Esophagus (tissue), 2 donors: ENCODE measurements at regions not wholly inside any gene's neighbourhood (a gene's known extent, or its start where the extent isn't known, plus 50 kb on each side); places are given as distances from the start of the nearest gene placed in this dataset.

Experiments used
- H3K27ac ChIP-seq, 2 donors: one replicate each; pipeline ENCODE4 v1.5.1; 2013; ENCODE audit warnings: low read depth in 2 of 2, mild to moderate bottlenecking in 2 of 2, inconsistent platforms in 1 of 2, low read length in 1 of 2, moderate library complexity in 1 of 2
- H3K27me3 ChIP-seq, 2 donors: one replicate each; pipeline ENCODE4 v1.6.1; 2013; ENCODE audit warnings: low read length in 2 of 2, control low read depth in 1 of 2, mild to moderate bottlenecking in 1 of 2; ENCODE audit not compliant: insufficient read depth in 2 of 2, control insufficient read depth in 1 of 2
- H3K36me3 ChIP-seq, 2 donors: one replicate each; pipeline ENCODE4 v1.6.1; 2013; ENCODE audit warnings: low read length in 1 of 2; ENCODE audit not compliant: control insufficient read depth in 2 of 2, insufficient read depth in 2 of 2
- H3K4me1 ChIP-seq, 2 donors: one replicate each; pipeline ENCODE4 v1.6.1; 2013; ENCODE audit warnings: low read length in 1 of 2; ENCODE audit not compliant: control insufficient read depth in 2 of 2, insufficient read depth in 2 of 2
- H3K4me3 ChIP-seq, 2 donors: one replicate each; pipeline ENCODE4 v1.5.1; 2013; ENCODE audit warnings: low read length in 2 of 2, mild to moderate bottlenecking in 2 of 2, low read depth in 1 of 2, moderate library complexity in 1 of 2
- H3K9me3 ChIP-seq, 2 donors: one replicate each; pipeline ENCODE4 v1.6.1; 2013; ENCODE audit warnings: mild to moderate bottlenecking in 2 of 2, low read depth in 1 of 2, low read length in 1 of 2, moderate library complexity in 1 of 2; ENCODE audit not compliant: control insufficient read depth in 2 of 2, insufficient read depth in 1 of 2
- WGBS, 2 donors: extraction: QIAGEN DNeasy Blood & Tissue Kit; methylation state at CpG; one replicate each; pipeline ENCODE4 v1.1.7; 2013; 5-methylcytosine and 5-hydroxymethylcytosine counted together
- donor health status: healthy with polysubstance abuse.
- donor health status: Bipolar disorder and iron deficiency.

- Histone ChIP-seq H3K27ac (no peak overlapping the region), H3K36me3 (no peaks in the 10 kb centered on the region), H3K9me3 (no peaks in the 10 kb centered on the region), H3K4me3 (no peak overlapping the region), H3K4me1 (no peaks in the 10 kb centered on the region), H3K27me3 (no peaks in the 10 kb centered on the region)
- WGBS, 2 donors: 24 to 28% methylated on average over 1 of the region's 1 CpG
Measured at GRCh38 chr12:82529101-82529500, 157.6 kb upstream of the TMTC2 start.

- WGBS, 2 donors: 78 to 80% methylated on average over 3 of the region's 3 CpGs
- Histone ChIP-seq H3K4me1 (no peaks in the 10 kb centered on the region), H3K9me3 (no peaks in the 10 kb centered on the region), H3K4me3 (no peak overlapping the region), H3K36me3 (no peaks in the 10 kb centered on the region), H3K27me3 (no peaks in the 10 kb centered on the region), H3K27ac (no peak overlapping the region)
Measured at GRCh38 chr12:82529954-82530353, 156.8 kb upstream of the TMTC2 start.

DNA sequence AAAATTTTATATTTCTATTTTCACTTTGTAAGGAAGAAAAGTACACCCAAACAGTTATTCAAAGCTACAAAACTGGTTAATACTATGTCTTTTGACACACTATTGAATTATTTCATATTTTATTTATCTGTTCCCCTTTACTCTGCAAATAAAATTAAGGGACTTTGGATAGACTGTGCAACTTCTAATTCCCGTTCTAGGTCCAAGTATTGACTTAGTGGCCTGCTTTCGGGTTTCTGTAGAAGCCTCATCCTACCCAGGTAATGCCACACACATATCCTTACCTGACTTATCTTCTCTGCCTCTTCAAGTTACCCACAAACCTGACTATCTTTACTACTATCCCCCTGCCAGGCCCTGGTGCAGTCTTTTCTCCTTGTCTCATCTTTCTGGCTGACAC is 156.3 kb upstream of the TMTC2 start:
- no peaks in the 10 kb centered on the region for H3K36me3 ChIP-seq
- no peak overlapping the region for H3K27ac ChIP-seq

DNA sequence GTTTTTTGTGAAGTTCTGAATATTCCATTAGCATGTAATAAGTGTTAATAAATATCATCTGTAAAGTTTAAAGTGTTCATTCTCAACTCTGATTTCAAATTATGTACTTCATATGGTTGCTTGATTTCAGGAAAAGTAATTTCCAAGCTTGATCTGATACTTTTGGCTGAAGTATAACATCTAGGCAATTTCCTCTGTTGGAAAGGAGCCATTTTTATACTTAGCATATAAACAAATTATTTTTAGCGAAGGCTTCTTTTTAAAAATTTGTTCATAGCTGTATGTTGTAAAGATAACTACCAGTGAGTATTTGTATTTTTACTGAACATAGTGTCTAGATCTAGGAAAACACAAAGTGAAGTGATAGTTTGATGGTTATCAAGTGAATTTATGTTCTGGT is 153.4 kb upstream of the TMTC2 start:
- Histone ChIP-seq H3K9me3 (no peaks in the 10 kb centered on the region), H3K4me1 (no peaks in the 10 kb centered on the region), H3K4me3 (no peak overlapping the region), H3K36me3 (no peaks in the 10 kb centered on the region), H3K27me3 (no peaks in the 10 kb centered on the region), H3K27ac (no peak overlapping the region)
- 69 to 73% methylated on average over 1 of the region's 1 CpG for WGBS, 2 donors

More for the DNA sequence above, 156.3 kb upstream of the TMTC2 start:
- H3K4me3 ChIP-seq: no peak overlapping the region
- whole genome bisulfite sequencing, 2 donors: 65 to 69% methylated on average over 2 of the region's 2 CpGs
- H3K27me3 ChIP-seq: no peaks in the 10 kb centered on the region
- no peaks in the 10 kb centered on the region for H3K4me1 ChIP-seq
- no peaks in the 10 kb centered on the region for H3K9me3 ChIP-seq

GRCh38 chr12:82537436-82537835 is 149.3 kb upstream of the TMTC2 start:
- no peaks in the 10 kb centered on the region for H3K4me1 ChIP-seq
- H3K36me3 ChIP-seq: no peaks in the 10 kb centered on the region
- H3K27ac ChIP-seq: no peak overlapping the region
- no peaks in the 10 kb centered on the region for H3K27me3 ChIP-seq
- no peak overlapping the region for H3K4me3 ChIP-seq
- H3K9me3 ChIP-seq: no peaks in the 10 kb centered on the region
- 72 to 75% methylated on average over 2 of the region's 2 CpGs for WGBS, 2 donors

DNA sequence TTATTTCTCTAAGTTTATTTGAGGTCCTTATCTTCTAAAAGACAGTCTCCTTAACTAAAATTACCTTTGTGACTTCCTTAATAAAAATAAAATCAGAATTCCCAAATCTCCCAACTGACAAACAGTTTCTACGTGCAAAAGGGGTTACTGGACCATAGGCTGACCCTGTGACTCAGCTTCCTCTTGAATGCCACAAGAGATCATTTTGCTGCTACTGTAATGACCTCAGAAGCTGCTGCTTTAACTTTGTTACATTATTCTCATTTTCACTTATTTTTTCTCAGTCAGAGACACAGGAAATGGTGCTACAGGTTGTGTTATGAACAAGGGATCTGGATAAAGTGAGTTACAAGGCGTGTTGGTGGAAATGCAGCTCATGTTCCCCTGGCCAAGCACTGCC is 132.2 kb upstream of the TMTC2 start:
- Histone ChIP-seq H3K9me3 (peaks cover 0 to 8% of the 10 kb centered on the region in 2 donors), H3K36me3 (no peaks in the 10 kb centered on the region), H3K27ac (no peak overlapping the region), H3K4me3 (no peak overlapping the region), H3K4me1 (no peaks in the 10 kb centered on the region), H3K27me3 (no peaks in the 10 kb centered on the region)
- WGBS, 2 donors: 61 to 65% methylated on average over 2 of the region's 2 CpGs

GRCh38 chr12:82555699-82556098 is 131.0 kb upstream of the TMTC2 start:
- Histone ChIP-seq H3K36me3 (no peaks in the 10 kb centered on the region), H3K9me3 (peaks cover 0 to 8% of the 10 kb centered on the region in 2 donors), H3K4me3 (no peak overlapping the region), H3K4me1 (no peaks in the 10 kb centered on the region), H3K27ac (no peak overlapping the region), H3K27me3 (no peaks in the 10 kb centered on the region)
- WGBS, 2 donors: 35 to 42% methylated on average over 1 of the region's 1 CpG

- Histone ChIP-seq H3K27me3 (no peaks in the 10 kb centered on the region), H3K4me3 (no peak overlapping the region), H3K36me3 (no peaks in the 10 kb centered on the region), H3K4me1 (no peaks in the 10 kb centered on the region), H3K27ac (no peak overlapping the region), H3K9me3 (no peaks in the 10 kb centered on the region)
- WGBS, 2 donors: 34 to 43% methylated on average over 1 of the region's 1 CpG
Measured at GRCh38 chr12:82565966-82566365, 120.7 kb upstream of the TMTC2 start.

DNA sequence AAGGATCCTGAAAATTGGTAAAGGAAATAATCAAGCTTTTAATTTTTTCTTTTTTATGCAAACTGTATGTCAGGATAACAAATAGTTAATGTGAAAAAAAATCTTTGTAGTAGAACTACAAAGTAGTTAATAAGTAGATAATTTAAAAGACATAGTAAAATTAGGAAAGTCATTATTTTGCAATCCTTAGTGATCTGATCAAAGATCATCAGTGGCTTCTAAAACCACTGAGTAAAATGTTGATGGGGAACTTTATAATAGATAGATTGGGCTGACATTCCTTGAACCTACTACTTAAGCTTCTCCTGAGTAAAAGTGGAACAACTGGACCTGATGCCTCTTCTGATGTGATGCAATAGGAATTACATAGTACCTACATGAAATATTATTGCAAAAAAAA is 119.0 kb upstream of the TMTC2 start:
- H3K4me1 ChIP-seq: no peaks in the 10 kb centered on the region
- H3K27ac ChIP-seq: no peak overlapping the region
- no peak overlapping the region for H3K4me3 ChIP-seq
- H3K36me3 ChIP-seq: no peaks in the 10 kb centered on the region
- no peaks in the 10 kb centered on the region for H3K27me3 ChIP-seq
- no peaks in the 10 kb centered on the region for H3K9me3 ChIP-seq

GRCh38 chr12:82574191-82574590 is 112.5 kb upstream of the TMTC2 start:
- H3K27me3 ChIP-seq: no peaks in the 10 kb centered on the region
- H3K9me3 ChIP-seq: no peaks in the 10 kb centered on the region
- H3K4me1 ChIP-seq: no peaks in the 10 kb centered on the region
- H3K4me3 ChIP-seq: no peak overlapping the region
- no peak overlapping the region for H3K27ac ChIP-seq
- H3K36me3 ChIP-seq: no peaks in the 10 kb centered on the region
- WGBS, 2 donors: 62 to 64% methylated on average over 2 of the region's 2 CpGs
